NCI-H1930 (cell line): ENCODE measurements at regions not wholly inside any gene's neighbourhood (a gene's known extent, or its start where the extent isn't known, plus 50 kb on each side); places are given as distances from the start of the nearest gene placed in this dataset.
"Not testable (repeated sequence)": the region's sequence is repeated elsewhere in the genome, so short reads cannot be mapped to it uniquely, and the experiment has no call there.

Source experiments
- DNase-seq, 2 experiments: peaks; one replicate each; lab custom pipeline; 2025; lab: John Stamatoyannopoulos, UW

DNA sequence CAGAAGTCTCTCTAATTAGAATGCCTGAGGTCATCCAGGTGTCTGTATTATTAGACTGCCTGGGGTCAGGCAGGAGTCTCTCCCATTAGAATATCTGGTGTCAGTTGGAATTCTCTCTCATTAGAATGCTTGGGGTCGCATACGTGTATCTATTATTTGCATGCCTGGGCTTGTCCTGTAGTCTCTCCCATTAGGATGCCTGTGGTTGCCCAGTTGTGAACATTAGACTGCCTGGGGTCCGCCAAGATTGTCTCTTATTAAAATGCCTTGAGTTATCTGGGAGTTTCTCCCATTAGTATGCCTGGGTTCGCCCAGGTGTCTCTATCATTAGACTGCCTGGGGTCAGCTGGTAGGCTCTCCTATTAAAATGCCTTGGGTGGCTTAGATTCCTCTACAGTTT lies 1494.7 kb downstream of the UQCRFS1 start:
- DNase-seq: no peak

GRCh38 chr19:27717825-27718224 lies 1495.1 kb downstream of the UQCRFS1 start:
- no peak for DNase-seq

DNA sequence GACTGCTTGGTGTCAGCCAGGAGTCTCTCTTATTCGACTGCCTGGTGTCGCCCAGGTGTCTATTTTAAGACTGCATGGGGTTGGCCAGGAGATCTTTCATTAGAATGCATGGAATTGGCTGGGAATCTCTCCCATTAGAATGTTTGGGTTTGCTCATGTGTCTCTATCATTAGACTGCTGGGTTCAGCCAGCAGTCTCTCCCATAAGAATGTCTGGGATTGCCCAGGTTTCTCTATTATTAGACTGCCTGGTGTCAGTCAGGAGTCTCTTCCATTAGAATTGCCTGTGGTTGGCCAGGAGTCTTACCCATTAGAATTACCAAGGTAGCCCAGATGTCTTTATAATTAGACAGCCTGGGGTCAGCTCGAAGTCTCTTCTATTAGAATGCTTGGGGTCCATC lies 1496.0 kb downstream of the UQCRFS1 start:
- no peak for DNase-seq

DNA sequence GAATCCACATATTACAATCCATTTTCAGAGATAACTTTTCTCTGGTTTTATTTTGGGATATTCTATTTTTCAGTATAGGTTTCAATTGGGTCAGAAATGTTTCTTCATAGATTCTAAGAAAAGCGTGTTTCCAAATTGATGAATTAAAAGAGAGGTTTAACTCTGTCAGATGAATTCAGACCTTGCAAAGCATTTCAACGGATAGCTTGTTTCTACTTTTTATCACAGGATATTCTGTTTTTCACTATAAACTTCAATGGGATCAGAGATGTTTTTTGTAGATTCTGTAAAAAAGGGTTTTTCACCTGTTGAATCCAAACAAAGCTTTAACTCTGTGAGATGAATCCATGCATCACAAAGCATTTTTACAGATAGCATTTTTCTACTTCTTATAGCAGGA lies 1498.1 kb downstream of the UQCRFS1 start:
- DNase-seq: no peak

GRCh38 chr19:27709496-27709895 lies 1503.5 kb downstream of the UQCRFS1 start:
- no peak for DNase-seq

- DNase-seq: not testable (repeated sequence)
Measured at GRCh38 chr19:27708986-27709385, 1504.0 kb downstream of the UQCRFS1 start.

DNA sequence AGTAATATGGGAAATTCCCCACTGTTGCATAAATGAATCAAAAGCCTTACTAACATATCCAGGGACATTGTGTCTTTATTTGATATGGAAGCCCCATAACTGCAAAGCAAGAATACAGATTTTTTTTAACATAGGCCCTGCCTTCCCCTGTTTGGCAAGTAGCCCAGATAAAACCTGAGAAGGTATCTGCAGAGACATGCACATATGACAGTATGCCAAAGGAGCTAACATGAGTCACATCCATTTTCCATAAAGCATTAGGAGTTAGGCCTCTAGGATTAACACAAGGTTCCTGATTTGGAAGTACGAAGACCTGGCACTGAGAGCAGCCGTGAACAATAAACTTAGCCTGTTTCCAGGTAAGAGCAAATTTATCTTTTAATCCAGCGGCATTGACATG lies 1505.9 kb downstream of the UQCRFS1 start:
- DNase-seq: not testable (repeated sequence)

DNA sequence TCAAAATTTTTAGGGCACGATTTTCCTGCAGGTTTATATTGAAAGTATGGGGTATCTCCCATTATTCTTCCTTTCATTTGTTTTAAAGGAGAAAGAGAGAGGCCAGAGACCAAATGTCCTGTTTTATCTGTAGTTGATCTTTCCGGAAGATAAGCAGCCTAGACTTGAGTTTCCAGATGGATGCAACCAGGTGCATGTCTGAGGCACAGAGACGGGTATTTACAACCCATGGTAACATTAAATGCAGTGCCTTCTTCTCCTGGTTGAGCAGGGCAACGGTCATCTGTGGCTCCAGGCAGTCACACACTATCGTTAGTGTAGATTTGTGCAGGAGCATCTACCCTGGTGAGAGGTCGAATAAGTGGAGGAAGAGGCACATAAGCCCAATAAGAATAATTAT lies 1507.1 kb downstream of the UQCRFS1 start:
- no peak for DNase-seq

DNA sequence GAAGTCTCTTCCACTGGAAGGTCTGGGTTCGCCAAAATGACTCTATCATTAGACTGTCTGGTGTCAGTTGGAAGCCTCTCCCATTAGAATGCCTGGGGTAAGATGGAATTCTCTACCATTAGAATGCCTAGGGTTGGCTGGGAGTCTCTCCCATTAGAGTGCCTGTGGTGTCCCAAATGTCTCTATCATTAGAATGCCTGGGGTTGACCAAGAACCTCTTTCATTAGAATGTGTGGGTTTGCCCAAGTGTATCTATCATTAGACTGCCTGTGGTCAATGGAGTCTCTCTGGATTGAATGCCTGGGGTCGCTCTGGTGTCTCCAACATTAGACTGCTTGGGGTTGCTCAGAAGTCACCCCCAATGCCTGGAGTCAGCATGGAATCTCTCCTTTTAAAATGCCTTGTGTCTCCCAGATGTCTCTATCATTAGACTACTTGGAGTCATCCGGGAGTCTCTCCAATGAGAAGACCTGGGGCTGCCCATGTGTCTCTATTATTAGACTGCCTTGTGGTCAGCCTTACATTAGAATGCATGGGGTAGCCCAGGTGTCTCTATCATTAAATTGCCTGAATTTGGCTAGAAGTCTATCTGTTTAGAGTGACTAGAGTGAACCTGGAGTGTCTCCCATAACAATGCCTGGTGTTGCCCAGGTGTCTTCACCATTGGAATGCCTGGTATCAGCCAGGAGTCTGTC lies 1518.4 kb downstream of the UQCRFS1 start:
- DNase-seq: no peak

- DNase-seq: no peak
Measured at GRCh38 chr19:27691991-27692390, 1521.0 kb downstream of the UQCRFS1 start.

DNA sequence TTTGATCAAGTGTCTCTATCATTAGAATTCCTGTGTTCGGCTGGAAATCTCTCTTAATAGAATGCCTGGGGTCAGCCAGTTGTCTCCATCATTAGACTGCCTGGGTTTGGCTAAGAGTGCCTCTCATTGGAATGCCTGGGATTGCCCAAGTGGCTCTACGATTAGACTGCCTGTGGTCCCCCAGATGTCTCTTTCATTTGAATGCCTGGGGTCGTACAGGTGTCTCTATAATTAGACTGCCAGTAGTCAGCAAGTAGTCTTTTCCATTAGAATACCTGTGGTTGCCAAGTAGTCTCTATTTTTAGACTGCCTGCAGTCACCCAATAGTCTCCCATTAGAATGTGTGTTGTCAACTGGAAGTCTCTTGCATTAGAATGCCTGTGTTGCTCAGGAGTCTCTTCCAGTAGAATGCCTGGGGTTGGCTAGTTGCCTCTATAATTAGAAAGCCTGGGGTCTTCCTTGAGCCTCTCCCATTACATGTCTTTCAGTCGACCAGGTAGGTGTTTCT lies 1523.2 kb downstream of the UQCRFS1 start:
- DNase-seq: no peak

- DNase-seq: no peak
Measured at GRCh38 chr19:27684293-27684692, 1528.7 kb downstream of the UQCRFS1 start.

DNA sequence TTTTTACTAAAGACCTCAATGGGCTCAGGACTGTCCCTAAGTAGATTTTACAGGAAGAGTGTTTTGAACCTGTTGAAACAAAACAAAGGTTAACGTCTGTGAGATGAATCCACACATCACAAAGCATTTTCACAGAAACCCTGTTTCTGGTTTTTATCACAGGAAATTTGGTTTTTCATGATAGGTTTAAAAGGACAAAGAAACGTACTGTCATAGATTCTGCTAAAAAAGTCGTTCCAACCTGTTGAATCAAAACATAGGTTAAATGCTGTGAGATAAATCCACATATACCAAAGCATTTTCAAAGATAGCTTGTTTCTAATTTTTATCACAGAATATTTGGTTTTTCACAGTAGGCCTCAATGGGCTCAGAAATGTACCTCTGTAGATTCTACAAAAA lies 1531.0 kb downstream of the UQCRFS1 start:
- DNase-seq: no peak

DNA sequence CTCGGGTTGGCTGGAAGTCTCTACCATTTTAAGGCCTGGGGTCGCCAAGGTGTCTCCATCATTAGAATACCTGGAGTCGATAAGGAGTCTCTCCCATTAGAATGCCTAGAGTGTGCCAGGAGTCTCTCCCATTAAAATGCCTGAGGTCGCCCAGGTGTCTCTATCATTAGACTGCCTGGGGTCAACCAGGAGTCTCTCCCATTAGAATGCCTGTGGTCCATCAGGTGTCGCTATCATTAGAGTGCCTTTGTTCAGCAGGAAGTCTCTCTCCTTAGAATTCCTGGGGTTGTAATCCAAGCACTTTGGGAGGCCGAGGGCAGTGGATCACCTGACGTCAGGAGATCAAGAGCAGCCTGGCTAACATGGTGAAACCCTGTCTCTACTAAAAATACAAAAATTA lies 1533.0 kb downstream of the UQCRFS1 start:
- DNase-seq: no peak

- no peak for DNase-seq
Measured at GRCh38 chr19:27679399-27679798, 1533.6 kb downstream of the UQCRFS1 start.

DNA sequence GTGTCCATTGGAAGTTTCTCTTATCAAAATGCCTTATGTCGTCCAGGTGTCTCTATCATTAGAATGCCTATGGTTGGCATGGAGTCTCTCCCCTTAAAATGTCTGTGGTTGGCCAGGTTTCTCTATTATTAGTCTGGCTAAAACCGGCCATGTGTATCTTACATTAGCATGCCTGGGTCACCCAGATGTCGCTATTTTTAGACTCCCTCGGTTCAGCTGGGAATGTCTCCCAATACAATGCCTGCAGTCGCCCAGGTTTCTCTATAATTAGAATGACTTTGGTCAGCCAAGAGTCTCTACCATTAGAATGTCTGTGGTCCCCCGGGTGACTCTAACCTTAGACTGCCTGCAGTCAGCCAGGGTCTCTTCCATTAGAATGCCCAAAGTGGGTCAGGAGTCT lies 1536.1 kb downstream of the UQCRFS1 start:
- DNase-seq: no peak

DNA sequence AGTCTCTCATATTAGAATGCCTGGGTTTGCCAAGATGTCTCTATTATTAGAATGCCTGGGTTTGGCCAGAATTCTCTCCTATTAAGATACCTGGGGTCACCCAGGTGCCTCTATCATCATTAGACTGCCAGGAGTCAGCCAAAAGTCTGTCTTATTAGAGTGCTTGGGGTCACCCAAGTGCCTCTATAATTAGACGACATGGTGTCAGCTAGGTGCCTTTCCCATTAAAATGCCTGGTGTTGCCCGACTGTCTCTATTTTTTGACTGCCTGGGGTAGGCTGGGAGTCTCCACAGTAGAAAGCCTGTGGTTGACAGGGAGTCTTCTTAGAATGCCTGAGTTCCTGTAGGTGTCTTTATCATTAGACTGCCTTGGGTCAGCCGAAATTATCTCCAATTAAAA lies 1536.6 kb downstream of the UQCRFS1 start:
- DNase-seq: no peak

GRCh38 chr19:27675771-27676170 lies 1537.2 kb downstream of the UQCRFS1 start:
- no peak for DNase-seq

DNA sequence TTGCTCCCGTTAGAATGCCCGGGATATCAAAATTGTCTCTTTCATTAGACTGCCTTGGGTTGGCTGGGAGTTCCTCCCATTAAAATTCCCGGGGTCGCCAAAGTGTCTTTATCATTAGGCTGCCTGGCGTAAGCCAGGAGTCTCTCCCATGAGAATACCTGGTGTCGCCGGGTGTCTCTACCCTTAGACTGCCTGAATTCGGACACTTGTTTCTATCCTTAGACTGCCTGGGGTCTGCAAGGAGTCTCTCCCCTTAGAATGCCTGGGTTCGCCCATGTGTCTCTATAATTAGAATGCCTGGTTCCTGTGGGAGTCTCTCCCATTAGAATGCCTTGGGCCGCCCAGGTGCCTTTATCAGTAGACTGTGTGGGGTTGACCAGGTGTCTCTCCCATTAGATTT lies 1538.2 kb downstream of the UQCRFS1 start:
- DNase-seq: no peak

DNA sequence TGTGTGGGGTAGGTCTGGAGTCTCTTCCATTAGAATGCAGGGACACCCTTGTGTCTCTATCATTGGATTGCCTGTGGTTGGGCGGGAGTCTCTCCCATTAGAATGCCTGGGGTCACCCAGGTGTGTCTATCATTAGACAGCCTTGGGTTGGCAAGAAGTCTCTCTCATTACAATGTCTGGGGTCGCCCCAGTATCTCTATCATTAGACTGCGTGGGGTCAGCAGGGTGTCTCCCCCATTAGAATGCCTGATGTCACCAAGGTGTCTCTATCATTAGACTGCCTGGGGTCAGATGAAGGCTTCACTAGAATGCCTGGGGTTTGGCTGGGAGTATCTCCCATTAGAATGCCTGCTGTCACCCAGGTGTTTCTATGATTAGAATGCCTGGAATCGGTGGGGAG lies 1539.0 kb downstream of the UQCRFS1 start:
- no peak for DNase-seq

GRCh38 chr19:27672309-27673047 lies 1540.5 kb downstream of the UQCRFS1 start:
- no peak for DNase-seq

GRCh38 chr19:27671876-27672275 lies 1541.1 kb downstream of the UQCRFS1 start:
- no peak for DNase-seq

GRCh38 chr19:27660428-27660827 lies 1552.5 kb downstream of the UQCRFS1 start:
- DNase-seq: no peak
